Immature natural killer cell (primary cell): ENCODE measurements at regions not wholly inside any gene's neighbourhood (a gene's known extent, or its start where the extent isn't known, plus 50 kb on each side); places are given as distances from the start of the nearest gene placed in this dataset.

Experiments
- DNase-seq, 3 donors: peaks; one replicate each; pipeline ENCODE4 v3.0.0; 2022; ENCODE audit warnings: mixed read lengths in 1 of 3
- H3K27ac Mint-ChIP-seq, 6 donors: one replicate each; pipeline ENCODE4 v1.8.0; 2020; ENCODE audit warnings: mixed read lengths in 6 of 6, mild to moderate bottlenecking in 5 of 6, inconsistent platforms in 4 of 6, moderate library complexity in 3 of 6
- H3K27me3 Mint-ChIP-seq, 3 donors: one replicate each; pipeline ENCODE4 v1.8.0; 2020 to 2021; ENCODE audit warnings: low read depth in 3 of 3, mild to moderate bottlenecking in 3 of 3, mixed read lengths in 3 of 3, moderate library complexity in 3 of 3, inconsistent platforms in 1 of 3
- H3K36me3 Mint-ChIP-seq, 3 donors: one replicate each; pipeline ENCODE4 v1.8.0; 2020; ENCODE audit warnings: mixed read lengths in 3 of 3, inconsistent platforms in 2 of 3, mild to moderate bottlenecking in 2 of 3
- H3K4me1 Mint-ChIP-seq, 2 donors: one replicate each; pipeline ENCODE4 v1.8.0; 2020; ENCODE audit warnings: inconsistent platforms in 2 of 2, mild to moderate bottlenecking in 2 of 2, mixed read lengths in 2 of 2, moderate library complexity in 1 of 2
- H3K4me3 Mint-ChIP-seq, 5 donors: one replicate each; pipeline ENCODE4 v1.8.0; 2020; ENCODE audit warnings: mild to moderate bottlenecking in 5 of 5, mixed read lengths in 5 of 5, inconsistent platforms in 3 of 5, moderate library complexity in 3 of 5
- H3K9me3 Mint-ChIP-seq, 6 donors: one replicate each; pipeline ENCODE4 v1.8.0; 2020; ENCODE audit warnings: mild to moderate bottlenecking in 6 of 6, mixed read lengths in 6 of 6, inconsistent platforms in 4 of 6, moderate library complexity in 3 of 6

- no peak for DNase-seq
- Mint-ChIP-seq H3K4me3 (no peak overlapping the region), H3K27me3 (peaks cover 2 to 4% (median 3%) of the 10 kb centered on the region in 3 donors)
These were observed 247.9 kb upstream of the RPL38 start for GRCh38 chr17:73955616-73956015.

DNA sequence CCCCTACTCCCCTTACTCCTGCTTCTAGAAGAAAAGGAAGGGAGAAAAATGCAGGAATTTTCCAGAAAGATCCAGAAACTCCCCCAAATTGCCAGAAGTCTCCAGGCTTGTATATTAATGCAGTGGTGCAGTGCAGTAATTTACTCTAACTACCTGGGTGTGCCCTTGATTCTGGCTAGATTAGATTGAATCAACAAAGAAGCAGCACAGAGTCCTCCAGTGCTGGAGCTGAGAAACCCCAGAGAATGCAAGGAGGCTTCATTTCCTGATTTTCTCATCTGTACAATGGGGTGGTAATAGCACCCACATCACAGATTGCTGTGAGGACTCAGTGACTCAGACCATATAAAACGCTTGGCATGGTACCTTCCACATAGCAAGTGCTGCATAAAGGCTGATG, 247.3 kb upstream of the RPL38 start:
- Mint-ChIP-seq H3K27ac (no peak overlapping the region), H3K9me3 (no peaks in the 10 kb centered on the region), H3K27me3 (peaks cover 2 to 4% (median 3%) of the 10 kb centered on the region in 3 donors), H3K4me1 (peaks cover 4 to 9% of the 10 kb centered on the region in 2 donors), H3K36me3 (no peaks in the 10 kb centered on the region), H3K4me3 (no peak overlapping the region)
- peak in 1 of 3 donors; percentile 3 for DNase-seq

More at GRCh38 chr17:73955616-73956015, 247.9 kb upstream of the RPL38 start:
- H3K27ac Mint-ChIP-seq: no peak overlapping the region
- H3K9me3 Mint-ChIP-seq: no peaks in the 10 kb centered on the region
- H3K36me3 Mint-ChIP-seq: no peaks in the 10 kb centered on the region
- peaks cover 4 to 9% of the 10 kb centered on the region in 2 donors for H3K4me1 Mint-ChIP-seq

DNA sequence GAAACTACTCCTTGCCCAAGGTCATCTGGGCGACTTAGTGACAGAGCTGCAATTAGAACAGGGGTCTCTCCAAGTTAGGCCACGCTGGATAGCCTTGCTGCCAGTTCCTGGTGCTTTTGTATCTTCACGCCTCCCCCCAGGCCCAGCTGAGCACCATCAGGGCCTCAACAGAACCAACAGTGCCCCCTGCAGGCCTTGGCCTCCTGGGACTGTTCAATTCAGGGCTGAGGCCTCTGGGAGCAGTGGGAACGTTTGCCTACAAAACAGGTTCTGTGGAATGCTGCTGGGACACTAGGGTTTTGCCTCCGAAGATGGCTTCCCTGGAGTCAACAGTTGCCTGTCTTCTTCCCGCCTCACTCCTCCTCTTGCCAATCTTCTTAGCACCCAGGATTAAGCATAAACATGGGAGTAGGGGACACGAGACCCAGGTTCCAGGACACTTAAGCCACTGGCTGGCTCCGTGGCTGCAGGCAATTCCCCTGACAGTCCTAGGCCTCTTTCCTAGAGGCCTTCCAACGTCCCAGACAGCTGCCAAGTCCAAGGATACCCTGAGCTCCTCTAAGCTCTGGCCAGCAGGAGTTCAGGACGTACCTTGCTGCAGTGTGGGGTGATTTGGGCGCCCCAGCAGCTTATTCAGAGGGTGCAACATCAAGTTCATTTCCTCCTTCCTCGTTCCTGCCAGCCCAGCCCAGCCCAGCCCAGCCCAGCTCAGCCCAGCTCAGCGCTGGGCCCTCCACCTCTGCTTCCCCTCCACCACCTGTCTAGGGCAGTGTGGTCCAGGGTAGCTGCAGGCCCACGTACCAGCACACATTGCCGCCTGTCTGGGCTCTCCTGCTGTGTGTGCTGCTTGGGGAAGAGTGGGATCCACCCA, 246.6 kb upstream of the RPL38 start:
- Mint-ChIP-seq H3K4me3 (no peak overlapping the region), H3K27me3 (peaks cover 0 to 4% (median 2%) of the 10 kb centered on the region in 3 donors), H3K9me3 (no peaks in the 10 kb centered on the region), H3K36me3 (no peaks in the 10 kb centered on the region), H3K27ac (no peak overlapping the region), H3K4me1 (peaks cover 4% of the 10 kb centered on the region in 2 donors)
- peak; percentile 44 to 49 (median 48) for DNase-seq

DNA sequence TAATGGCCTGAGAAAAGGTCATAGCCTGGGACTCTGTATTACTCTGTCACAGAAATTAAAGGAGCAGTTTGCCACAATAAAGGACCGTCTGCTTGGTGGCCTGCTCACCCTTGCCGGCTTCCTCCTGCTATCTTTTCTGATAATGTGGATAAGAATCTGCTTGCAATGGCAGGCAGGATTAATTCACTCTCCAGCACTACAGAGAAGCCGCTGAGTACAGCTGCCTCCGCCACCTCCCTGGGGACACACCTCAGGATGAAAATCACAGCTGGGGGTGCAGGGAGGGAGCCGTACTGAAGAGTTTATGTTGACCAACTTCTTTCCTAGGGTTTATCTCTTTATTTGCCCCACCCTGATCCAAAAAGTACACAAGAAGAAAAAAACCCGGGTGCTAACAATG, 245.9 kb upstream of the RPL38 start:
- Mint-ChIP-seq H3K4me3 (no peak overlapping the region), H3K36me3 (no peaks in the 10 kb centered on the region), H3K27ac (no peak overlapping the region), H3K4me1 (no peaks in the 10 kb centered on the region), H3K27me3 (peaks cover 0 to 2% (median 0%) of the 10 kb centered on the region in 3 donors), H3K9me3 (no peaks in the 10 kb centered on the region)
- no peak for DNase-seq

DNA sequence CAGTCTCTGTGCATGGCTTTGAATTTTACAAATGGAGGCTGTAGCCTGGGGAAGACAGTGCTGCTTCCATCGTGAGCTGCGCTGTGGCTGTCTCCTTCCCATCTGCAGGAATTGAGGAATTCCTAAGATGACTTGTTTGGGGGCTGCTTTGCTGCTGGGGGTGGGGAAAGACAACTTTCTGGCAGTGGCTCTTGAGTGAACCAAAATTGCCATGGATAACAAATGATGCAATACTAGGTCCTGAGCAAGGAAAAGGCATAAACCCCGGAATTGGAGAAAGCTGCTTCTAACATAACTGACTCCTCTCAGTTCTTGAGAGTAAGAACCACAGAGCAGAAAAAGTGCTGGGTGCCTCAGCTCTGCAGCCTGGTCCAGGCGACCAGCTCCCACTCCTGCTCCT, 245.0 kb upstream of the RPL38 start:
- Mint-ChIP-seq H3K36me3 (no peaks in the 10 kb centered on the region), H3K27me3 (peaks cover 0 to 2% (median 0%) of the 10 kb centered on the region in 3 donors), H3K4me3 (no peak overlapping the region), H3K4me1 (no peaks in the 10 kb centered on the region), H3K27ac (no peak overlapping the region), H3K9me3 (no peaks in the 10 kb centered on the region)
- no peak for DNase-seq

GRCh38 chr17:73960469-73960868, 243.0 kb upstream of the RPL38 start:
- no peaks in the 10 kb centered on the region for H3K4me1 Mint-ChIP-seq
- H3K36me3 Mint-ChIP-seq: peaks cover 0 to 4% (median 0%) of the 10 kb centered on the region in 3 donors
- no peak for DNase-seq
- H3K27me3 Mint-ChIP-seq: peaks cover 0 to 5% (median 4%) of the 10 kb centered on the region in 3 donors
- peaks cover 0 to 5% (median 1%) of the 10 kb centered on the region in 6 donors for H3K9me3 Mint-ChIP-seq
- no peak overlapping the region for H3K4me3 Mint-ChIP-seq
- no peak overlapping the region for H3K27ac Mint-ChIP-seq

GRCh38 chr17:73962308-73962707, 241.2 kb upstream of the RPL38 start:
- DNase-seq: no peak
- Mint-ChIP-seq H3K4me1 (no peaks in the 10 kb centered on the region), H3K9me3 (peaks cover 0 to 9% (median 1%) of the 10 kb centered on the region in 6 donors), H3K4me3 (no peak overlapping the region), H3K36me3 (peaks cover 0 to 4% (median 0%) of the 10 kb centered on the region in 3 donors), H3K27ac (no peak overlapping the region), H3K27me3 (peaks cover 0 to 4% (median 3%) of the 10 kb centered on the region in 3 donors)

DNA sequence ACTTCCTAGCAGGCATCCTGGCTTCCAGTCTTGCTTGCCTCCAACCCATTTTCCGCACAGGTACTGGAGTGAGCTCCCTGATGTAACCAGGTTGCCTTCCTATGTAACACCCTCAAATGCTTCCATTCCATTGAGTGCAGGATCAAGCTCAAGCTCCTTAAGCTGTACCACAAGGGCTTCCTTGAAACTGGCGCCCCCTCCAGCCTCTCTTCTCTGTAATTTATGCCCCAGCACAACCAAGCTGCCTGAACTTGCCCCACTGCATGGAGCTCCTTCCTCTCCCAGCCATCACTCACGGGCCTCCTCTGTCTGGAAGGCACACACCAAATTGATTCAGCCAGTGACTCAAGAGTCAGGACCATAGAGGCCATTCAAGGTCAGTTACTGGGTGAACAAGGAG, 234.8 kb upstream of the RPL38 start:
- Mint-ChIP-seq H3K27me3 (peaks cover 9 to 12% (median 10%) of the 10 kb centered on the region in 3 donors), H3K4me3 (no peak overlapping the region), H3K27ac (no peak overlapping the region), H3K9me3 (peaks cover 0 to 9% (median 3%) of the 10 kb centered on the region in 6 donors), H3K36me3 (peaks cover 0 to 4% (median 0%) of the 10 kb centered on the region in 3 donors), H3K4me1 (no peaks in the 10 kb centered on the region)
- DNase-seq: no peak

DNA sequence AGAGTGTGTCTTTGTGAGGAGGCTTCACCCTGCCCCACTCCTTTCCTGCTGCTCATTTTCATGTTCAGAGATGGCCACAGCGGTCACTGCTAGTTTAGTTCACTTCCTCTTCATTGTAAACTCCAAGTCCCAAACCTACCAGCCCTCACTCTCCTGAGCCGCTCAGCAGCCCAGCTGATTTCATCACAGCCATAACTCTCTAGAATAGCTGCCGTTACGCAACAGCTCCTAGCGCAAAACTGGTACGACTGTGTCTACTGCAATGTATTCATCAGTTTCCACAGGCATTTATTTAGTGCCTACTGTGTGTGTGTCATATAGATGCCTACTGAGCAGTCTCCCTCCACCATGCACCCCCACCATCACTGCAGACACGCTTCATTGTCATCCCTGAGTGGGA, 233.5 kb upstream of the RPL38 start:
- Mint-ChIP-seq H3K27me3 (peaks cover 6 to 10% (median 9%) of the 10 kb centered on the region in 3 donors), H3K4me1 (no peaks in the 10 kb centered on the region), H3K27ac (no peak overlapping the region), H3K9me3 (peaks cover 0 to 9% (median 3%) of the 10 kb centered on the region in 6 donors), H3K4me3 (no peak overlapping the region), H3K36me3 (peaks cover 0 to 4% (median 0%) of the 10 kb centered on the region in 3 donors)
- no peak for DNase-seq

- Mint-ChIP-seq H3K4me3 (no peak overlapping the region), H3K27me3 (peaks cover 9 to 10% (median 9%) of the 10 kb centered on the region in 3 donors), H3K36me3 (no peaks in the 10 kb centered on the region), H3K9me3 (peaks cover 0 to 3% (median 0%) of the 10 kb centered on the region in 6 donors), H3K27ac (no peak overlapping the region), H3K4me1 (no peaks in the 10 kb centered on the region)
- DNase-seq: no peak
These were observed 232.4 kb upstream of the RPL38 start for GRCh38 chr17:73971127-73971526.

GRCh38 chr17:73972056-73972455, 231.4 kb upstream of the RPL38 start:
- DNase-seq: no peak
- no peaks in the 10 kb centered on the region for H3K4me1 Mint-ChIP-seq
- H3K9me3 Mint-ChIP-seq: peaks cover 0 to 3% (median 0%) of the 10 kb centered on the region in 6 donors
- no peak overlapping the region for H3K27ac Mint-ChIP-seq
- H3K4me3 Mint-ChIP-seq: no peak overlapping the region
- peaks cover 9 to 10% (median 9%) of the 10 kb centered on the region in 3 donors for H3K27me3 Mint-ChIP-seq
- no peaks in the 10 kb centered on the region for H3K36me3 Mint-ChIP-seq

GRCh38 chr17:73972901-73973300, 230.6 kb upstream of the RPL38 start:
- Mint-ChIP-seq H3K4me3 (no peak overlapping the region), H3K9me3 (peaks cover 0 to 3% (median 0%) of the 10 kb centered on the region in 6 donors), H3K27me3 (peaks cover 10 to 14% (median 10%) of the 10 kb centered on the region in 3 donors), H3K4me1 (no peaks in the 10 kb centered on the region), H3K36me3 (no peaks in the 10 kb centered on the region), H3K27ac (no peak overlapping the region)
- no peak for DNase-seq

DNA sequence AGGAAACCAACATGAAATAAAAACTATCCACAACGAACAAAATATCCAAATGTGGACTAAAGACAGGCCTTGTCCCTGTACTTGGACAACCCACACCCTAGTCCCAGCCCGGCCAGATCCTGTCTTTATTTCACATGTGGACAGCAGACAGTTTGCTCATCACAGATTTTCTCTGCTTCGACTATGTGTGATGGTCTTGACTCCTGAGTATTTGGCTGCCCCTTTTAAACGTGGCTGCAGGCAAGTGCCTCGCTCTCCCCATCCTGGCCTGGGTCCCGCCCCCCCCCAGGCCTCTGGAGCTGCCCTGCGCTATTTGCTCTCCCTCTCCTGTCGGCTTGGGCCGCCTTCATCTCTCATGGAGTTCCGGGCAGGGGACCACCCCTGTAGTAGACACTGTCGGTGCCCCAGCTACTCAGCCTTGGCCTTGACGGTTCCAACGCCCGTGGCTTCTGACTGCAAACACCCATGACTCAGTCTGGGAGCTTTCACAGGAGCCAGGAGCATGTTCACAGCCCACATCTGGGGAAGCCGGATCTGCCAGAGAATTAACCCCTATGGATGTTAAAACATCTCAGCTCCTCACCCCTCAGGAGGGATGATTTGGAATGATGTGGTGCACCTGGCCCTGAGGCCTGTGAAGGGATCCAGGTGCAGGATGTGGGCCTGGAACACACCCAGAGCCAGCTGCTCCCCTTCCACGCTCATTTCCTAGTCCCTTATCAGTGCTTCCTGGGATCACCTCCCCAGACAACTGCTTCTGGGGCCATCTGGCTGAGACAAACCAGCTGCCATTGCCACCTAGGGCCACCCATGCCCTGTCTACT, 229.7 kb upstream of the RPL38 start:
- no peak overlapping the region for H3K4me3 Mint-ChIP-seq
- DNase-seq: no peak
- H3K4me1 Mint-ChIP-seq: no peaks in the 10 kb centered on the region
- H3K9me3 Mint-ChIP-seq: peaks cover 0 to 3% (median 0%) of the 10 kb centered on the region in 6 donors
- H3K36me3 Mint-ChIP-seq: no peaks in the 10 kb centered on the region
- peaks cover 10 to 14% (median 10%) of the 10 kb centered on the region in 3 donors for H3K27me3 Mint-ChIP-seq
- no peak overlapping the region for H3K27ac Mint-ChIP-seq

DNA sequence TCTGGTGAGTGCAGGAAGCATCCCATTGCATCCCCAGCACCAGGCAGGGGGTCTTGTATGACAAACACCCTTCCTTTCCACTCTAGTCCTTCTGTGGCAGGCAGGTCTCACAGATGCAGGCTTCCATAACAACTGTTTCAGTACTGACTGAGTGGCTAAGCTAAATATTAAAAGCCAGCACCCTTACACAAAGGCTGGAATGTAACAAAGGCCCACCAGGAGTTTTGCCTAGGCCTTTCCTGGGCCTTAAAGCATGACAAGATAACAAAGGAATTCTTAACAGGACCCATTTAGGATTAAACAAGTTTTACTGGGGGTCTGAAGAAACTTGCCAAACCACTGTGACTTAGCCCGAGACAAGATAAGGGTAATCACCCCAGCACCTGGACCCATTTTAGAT, 228.9 kb upstream of the RPL38 start:
- peaks cover 0 to 3% (median 0%) of the 10 kb centered on the region in 6 donors for H3K9me3 Mint-ChIP-seq
- DNase-seq: no peak
- H3K4me3 Mint-ChIP-seq: no peak overlapping the region
- H3K4me1 Mint-ChIP-seq: no peaks in the 10 kb centered on the region
- H3K36me3 Mint-ChIP-seq: no peaks in the 10 kb centered on the region
- peaks cover 5 to 14% (median 10%) of the 10 kb centered on the region in 3 donors for H3K27me3 Mint-ChIP-seq
- no peak overlapping the region for H3K27ac Mint-ChIP-seq
